K562 (cell line): ENCODE measurements at regions not wholly inside any gene's neighbourhood (a gene's known extent, or its start where the extent isn't known, plus 50 kb on each side); places are given as distances from the start of the nearest gene placed in this dataset.

Experiments
- ATF2 ChIP-seq: sonication (generic); formaldehyde crosslinking; IDR thresholded peaks from 2 replicates; pipeline ENCODE4 v1.8.1; 2022; ENCODE audit warnings: missing genetic modification reagents
- CUX1 ChIP-seq: fragments of 200-800 bp; sonication (Bioruptor generic); IDR thresholded peaks from 2 replicates; pipeline ENCODE4 v1.6.1; 2016; ENCODE audit warnings: missing genetic modification characterization, missing compliant biosample characterization
- FOXJ2 ChIP-seq: fragments of 200-800 bp; sonication (Bioruptor generic); IDR thresholded peaks from 2 replicates; pipeline ENCODE4 v1.6.1; 2016; ENCODE audit warnings: missing genetic modification characterization, missing compliant biosample characterization
- FOXM1 ChIP-seq, 2 experiments: fragments of 450-650 bp in 1 of 2; sonication (generic) in 1 of 2; formaldehyde crosslinking in 1 of 2; IDR thresholded peaks; 2 replicates each; pipeline versions ENCODE4 v1.6.1 to v1.9.0; 2017 to 2022; ENCODE audit warnings: low read depth in 2 of 2, mild to moderate bottlenecking in 2 of 2, missing genetic modification reagents in 1 of 2, moderate library complexity in 1 of 2
- ILK ChIP-seq: fragments of 450-650 bp; IDR thresholded peaks from 2 replicates; pipeline ENCODE4 v1.6.1; 2016; ENCODE audit warnings: missing genetic modification characterization, low read depth, mild to moderate bottlenecking, missing compliant biosample characterization, moderate library complexity, borderline replicate concordance
- IRF1 ChIP-seq: sonication (generic); formaldehyde crosslinking; IDR thresholded peaks from 2 replicates; pipeline ENCODE4 v1.8.0; 2022; ENCODE audit warnings: missing genetic modification reagents, mild to moderate bottlenecking, borderline replicate concordance
- LEF1 ChIP-seq: fragments of 450-650 bp; IDR thresholded peaks from 2 replicates; pipeline ENCODE4 v1.6.1; 2016; ENCODE audit warnings: mild to moderate bottlenecking
- MEIS2 ChIP-seq: fragments of 450-650 bp; IDR thresholded peaks from 2 replicates; pipeline ENCODE4 v1.6.1; 2014; ENCODE audit warnings: mild to moderate bottlenecking; ENCODE audit not compliant: partially characterized antibody
- NR3C1 ChIP-seq: sonication (generic); formaldehyde crosslinking; IDR thresholded peaks from 2 replicates; pipeline ENCODE4 v1.8.1; 2022; ENCODE audit warnings: missing genetic modification reagents
- PCBP1 ChIP-seq: fragments of 200-400 bp; formaldehyde crosslinking; IDR thresholded peaks from 2 replicates; pipeline ENCODE4 v1.6.1; 2018; ENCODE audit warnings: mild to moderate bottlenecking, low read depth, low read length; ENCODE audit not compliant: poor library complexity, severe bottlenecking
- PTTG1 ChIP-seq: fragments of 450-650 bp; IDR thresholded peaks from 2 replicates; pipeline ENCODE4 v1.6.1; 2016; ENCODE audit warnings: low read depth, mild to moderate bottlenecking, missing genetic modification characterization, missing compliant biosample characterization
- PYGO2 ChIP-seq: fragments of 450-650 bp; IDR thresholded peaks from 2 replicates; pipeline ENCODE4 v1.6.1; 2016; ENCODE audit warnings: mild to moderate bottlenecking, missing genetic modification characterization, moderate library complexity, missing compliant biosample characterization
- ZNF24 ChIP-seq: fragments of 450-650 bp; IDR thresholded peaks from 2 replicates; pipeline ENCODE4 v1.6.1; 2016
- ZNF583 ChIP-seq: fragments of 250-450 bp; sonication (Bioruptor Pico); IDR thresholded peaks from 2 replicates; pipeline ENCODE4 v1.4.0; 2020
- ZSCAN32 ChIP-seq: fragments of 450-650 bp; formaldehyde crosslinking; IDR thresholded peaks from 2 replicates; pipeline ENCODE4 v1.4.0; 2020; ENCODE audit warnings: mild to moderate bottlenecking, moderate library complexity
- TF ChIP-seq, protein P1 (sequence below): fragments of 450-650 bp; IDR thresholded peaks from 2 replicates; pipeline ENCODE4 v1.6.1; 2014; ENCODE audit warnings: low read depth, mild to moderate bottlenecking, moderate library complexity, borderline replicate concordance
- TF ChIP-seq, protein P2 (sequence below): fragments of 450-650 bp; formaldehyde crosslinking; IDR thresholded peaks from 2 replicates; pipeline ENCODE4 v1.4.0; 2022; ENCODE audit warnings: mild to moderate bottlenecking, moderate library complexity
- TF ChIP-seq, protein P3 (sequence below): fragments of 450-650 bp; IDR thresholded peaks from 2 replicates; pipeline ENCODE4 v1.6.1; 2016

- TF ChIP-seq CUX1 (CRISPR knock-in tag), result no peak
- TF ChIP-seq PTTG1, result no peak
- no peak for TF ChIP-seq ZNF24
- TF ChIP-seq NR3C1, result no peak
- no peak for TF ChIP-seq IRF1 (CRISPR knock-in tag)
- TF ChIP-seq FOXJ2 (tag), result no peak
- no peak for TF ChIP-seq ILK (tag)
- no peak for TF ChIP-seq MEIS2
- no peak for TF ChIP-seq LEF1
- TF ChIP-seq FOXM1 (IDR thresholded peaks at IDR 0.05; ENCODE audit: low read depth), result no peak
- TF ChIP-seq FOXM1 (CRISPR knock-in tag; IDR thresholded peaks at IDR 0.05; ENCODE audit: low read depth), result no peak
- TF ChIP-seq, protein P1, sequence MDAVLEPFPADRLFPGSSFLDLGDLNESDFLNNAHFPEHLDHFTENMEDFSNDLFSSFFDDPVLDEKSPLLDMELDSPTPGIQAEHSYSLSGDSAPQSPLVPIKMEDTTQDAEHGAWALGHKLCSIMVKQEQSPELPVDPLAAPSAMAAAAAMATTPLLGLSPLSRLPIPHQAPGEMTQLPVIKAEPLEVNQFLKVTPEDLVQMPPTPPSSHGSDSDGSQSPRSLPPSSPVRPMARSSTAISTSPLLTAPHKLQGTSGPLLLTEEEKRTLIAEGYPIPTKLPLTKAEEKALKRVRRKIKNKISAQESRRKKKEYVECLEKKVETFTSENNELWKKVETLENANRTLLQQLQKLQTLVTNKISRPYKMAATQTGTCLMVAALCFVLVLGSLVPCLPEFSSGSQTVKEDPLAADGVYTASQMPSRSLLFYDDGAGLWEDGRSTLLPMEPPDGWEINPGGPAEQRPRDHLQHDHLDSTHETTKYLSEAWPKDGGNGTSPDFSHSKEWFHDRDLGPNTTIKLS, result no peak
- TF ChIP-seq PCBP1, result no peak
- TF ChIP-seq, protein P2, sequence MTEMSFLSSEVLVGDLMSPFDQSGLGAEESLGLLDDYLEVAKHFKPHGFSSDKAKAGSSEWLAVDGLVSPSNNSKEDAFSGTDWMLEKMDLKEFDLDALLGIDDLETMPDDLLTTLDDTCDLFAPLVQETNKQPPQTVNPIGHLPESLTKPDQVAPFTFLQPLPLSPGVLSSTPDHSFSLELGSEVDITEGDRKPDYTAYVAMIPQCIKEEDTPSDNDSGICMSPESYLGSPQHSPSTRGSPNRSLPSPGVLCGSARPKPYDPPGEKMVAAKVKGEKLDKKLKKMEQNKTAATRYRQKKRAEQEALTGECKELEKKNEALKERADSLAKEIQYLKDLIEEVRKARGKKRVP, result peak; percentile 94
- TF ChIP-seq, protein P3, sequence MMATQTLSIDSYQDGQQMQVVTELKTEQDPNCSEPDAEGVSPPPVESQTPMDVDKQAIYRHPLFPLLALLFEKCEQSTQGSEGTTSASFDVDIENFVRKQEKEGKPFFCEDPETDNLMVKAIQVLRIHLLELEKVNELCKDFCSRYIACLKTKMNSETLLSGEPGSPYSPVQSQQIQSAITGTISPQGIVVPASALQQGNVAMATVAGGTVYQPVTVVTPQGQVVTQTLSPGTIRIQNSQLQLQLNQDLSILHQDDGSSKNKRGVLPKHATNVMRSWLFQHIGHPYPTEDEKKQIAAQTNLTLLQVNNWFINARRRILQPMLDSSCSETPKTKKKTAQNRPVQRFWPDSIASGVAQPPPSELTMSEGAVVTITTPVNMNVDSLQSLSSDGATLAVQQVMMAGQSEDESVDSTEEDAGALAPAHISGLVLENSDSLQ, result no peak
- TF ChIP-seq ZSCAN32 (CRISPR knock-in tag), result peak; percentile 82
- TF ChIP-seq ZNF583 (CRISPR knock-in tag), result no peak
- no peak for TF ChIP-seq ATF2 (CRISPR knock-in tag)
- TF ChIP-seq PYGO2 (tag), result no peak
These were observed 1568.5 kb upstream of the WWC1 start (continued) for GRCh38 chr5:166722939-166723338.
